ENCODE measurements at regions not wholly inside any gene's neighbourhood (a gene's known extent, or its start where the extent isn't known, plus 50 kb on each side); places are given as distances from the start of the nearest gene placed in this dataset.
"Not testable (repeated sequence)": the region's sequence is repeated elsewhere in the genome, so short reads cannot be mapped to it uniquely, and the experiment has no call there.

- Histone ChIP-seq H3K27me3 (ENCODE audit: insufficient read depth, low read depth, low read length) (no peaks in the 10 kb centered on the region), H3K27ac (ENCODE audit: low read length) (no peak overlapping the region), H3F3A (ENCODE audit: insufficient read depth, low read length, poor library complexity, severe bottlenecking) (no peaks in the 10 kb centered on the region), H3K9me3 (ENCODE audit: low read length) (no peaks in the 10 kb centered on the region), H3K9ac (ENCODE audit: low read length) (no peak overlapping the region), H4K20me1 (ENCODE audit: insufficient read depth) (no peaks in the 10 kb centered on the region), H3K4me2 (ENCODE audit: low read length) (no peak overlapping the region), H3K79me2 (replicated peaks; ENCODE audit: insufficient read depth, low read length) (no peaks in the 10 kb centered on the region), H3K9me2 (ENCODE audit: insufficient read depth, low read length) (no peaks in the 10 kb centered on the region), H3K4me3 (ENCODE audit: low read length) (no peak overlapping the region), H3K36me3 (ENCODE audit: insufficient read depth, low read length) (no peaks in the 10 kb centered on the region), H2AFZ (ENCODE audit: low read depth, low read length) (no peak overlapping the region)
- TF ChIP-seq POLR2AphosphoS5 (IDR thresholded peaks at IDR 0.05) (no peak), EZH2 (IDR thresholded peaks at IDR 0.05; ENCODE audit: borderline replicate concordance, insufficient read depth, low read length, poor library complexity, severe bottlenecking) (no peak), REST (IDR thresholded peaks at IDR 0.05; ENCODE audit: borderline replicate concordance) (no peak), RAD21 (conservative IDR thresholded peaks at IDR 0.05) (no peak), TAF1 (IDR thresholded peaks at IDR 0.05; ENCODE audit: low read depth) (no peak), CTCF (IDR thresholded peaks at IDR 0.05; ENCODE audit: poor library complexity, severe bottlenecking) (no peak), SMC3 (conservative IDR thresholded peaks at IDR 0.05; ENCODE audit: poor library complexity) (no peak), MXI1 (conservative IDR thresholded peaks at IDR 0.05; ENCODE audit: poor library complexity, severe bottlenecking) (no peak), EP300 (conservative IDR thresholded peaks at IDR 0.05; ENCODE audit: poor library complexity, severe bottlenecking) (no peak)
These were observed 226.1 kb upstream of the SHH start for GRCh38 chr7:156038345-156038744.

- Histone ChIP-seq H4K20me1 (ENCODE audit: insufficient read depth) (no peaks in the 10 kb centered on the region), H3K4me3 (ENCODE audit: low read length) (no peak overlapping the region), H3F3A (ENCODE audit: insufficient read depth, low read length, poor library complexity, severe bottlenecking) (no peaks in the 10 kb centered on the region), H3K79me2 (replicated peaks; ENCODE audit: insufficient read depth, low read length) (no peaks in the 10 kb centered on the region), H3K27me3 (ENCODE audit: insufficient read depth, low read depth, low read length) (no peaks in the 10 kb centered on the region), H3K9me2 (ENCODE audit: insufficient read depth, low read length) (no peaks in the 10 kb centered on the region), H3K4me2 (ENCODE audit: low read length) (no peak overlapping the region), H3K9ac (ENCODE audit: low read length) (no peak overlapping the region), H2AFZ (ENCODE audit: low read depth, low read length) (no peak overlapping the region), H3K27ac (ENCODE audit: low read length) (no peak overlapping the region), H3K36me3 (ENCODE audit: insufficient read depth, low read length) (no peaks in the 10 kb centered on the region), H3K9me3 (ENCODE audit: low read length) (no peaks in the 10 kb centered on the region)
- TF ChIP-seq EP300 (conservative IDR thresholded peaks at IDR 0.05; ENCODE audit: poor library complexity, severe bottlenecking) (no peak), SMC3 (conservative IDR thresholded peaks at IDR 0.05; ENCODE audit: poor library complexity) (no peak), TAF1 (IDR thresholded peaks at IDR 0.05; ENCODE audit: low read depth) (no peak), CTCF (IDR thresholded peaks at IDR 0.05; ENCODE audit: poor library complexity, severe bottlenecking) (no peak), REST (IDR thresholded peaks at IDR 0.05; ENCODE audit: borderline replicate concordance) (no peak), EZH2 (IDR thresholded peaks at IDR 0.05; ENCODE audit: borderline replicate concordance, insufficient read depth, low read length, poor library complexity, severe bottlenecking) (no peak), MXI1 (conservative IDR thresholded peaks at IDR 0.05; ENCODE audit: poor library complexity, severe bottlenecking) (no peak), POLR2AphosphoS5 (IDR thresholded peaks at IDR 0.05) (no peak), RAD21 (conservative IDR thresholded peaks at IDR 0.05) (no peak)
These were observed 223.9 kb upstream of the SHH start for GRCh38 chr7:156036153-156036552.

GRCh38 chr7:156035387-156035786 is 223.1 kb upstream of the SHH start:
- H3F3A ChIP-seq (ENCODE audit: insufficient read depth, low read length, poor library complexity, severe bottlenecking); H3K9me3 ChIP-seq (ENCODE audit: low read length); H3K4me3 ChIP-seq (ENCODE audit: low read length); H4K20me1 ChIP-seq (ENCODE audit: insufficient read depth); H3K27ac ChIP-seq (ENCODE audit: low read length); H2AFZ ChIP-seq (ENCODE audit: low read depth, low read length); H3K9ac ChIP-seq (ENCODE audit: low read length); H3K4me2 ChIP-seq (ENCODE audit: low read length); H3K27me3 ChIP-seq (ENCODE audit: insufficient read depth, low read depth, low read length); H3K79me2 ChIP-seq (replicated peaks; ENCODE audit: insufficient read depth, low read length); H3K9me2 ChIP-seq (ENCODE audit: insufficient read depth, low read length); H3K36me3 ChIP-seq (ENCODE audit: insufficient read depth, low read length): not testable (repeated sequence)

All from neural cell (in vitro differentiated cells).